ENCODE measurements at regions not wholly inside any gene's neighbourhood (a gene's known extent, or its start where the extent isn't known, plus 50 kb on each side); places are given as distances from the start of the nearest gene placed in this dataset.

DNA sequence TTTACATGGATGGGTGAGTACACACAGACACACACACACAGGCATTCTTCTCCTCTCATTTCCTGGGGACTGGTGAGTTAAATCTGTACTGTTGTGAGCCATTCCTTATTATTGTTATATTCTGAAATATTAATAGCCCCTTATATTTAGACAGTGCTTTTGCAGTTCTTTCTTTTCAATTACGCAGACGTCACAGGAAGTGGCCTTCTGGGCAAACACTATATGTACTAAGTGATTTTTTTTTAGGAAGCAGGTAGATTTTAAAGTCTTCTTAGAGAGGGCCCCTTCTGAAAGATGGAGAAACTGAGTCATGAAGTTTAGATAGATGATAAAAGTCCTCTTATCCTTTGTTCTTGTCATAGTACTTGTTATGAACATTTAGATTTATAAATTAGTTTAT lies 1213.6 kb downstream of the VRK1 start:
- TF ChIP-seq YY1 (IDR thresholded peaks at IDR 0.05; ENCODE audit: insufficient read depth, insufficient read length) = no peak
- no peak for TF ChIP-seq SUZ12 (IDR thresholded peaks at IDR 0.05; ENCODE audit: extremely low read depth, insufficient read depth, insufficient read length)
